ENCODE measurements at regions not wholly inside any gene's neighbourhood (a gene's known extent, or its start where the extent isn't known, plus 50 kb on each side); places are given as distances from the start of the nearest gene placed in this dataset.
"Not testable (repeated sequence)": the region's sequence is repeated elsewhere in the genome, so short reads cannot be mapped to it uniquely, and the experiment has no call there.

- DNase-seq (ENCODE audit: extremely low read depth, low read depth), result no peak
- TF ChIP-seq CTCF (IDR thresholded peaks at IDR 0.05; ENCODE audit: low read depth, low read length), result no peak
Observed at GRCh38 chr1:105072850-105073249, 1323.2 kb downstream of the AMY1C start.

- DNase-seq (ENCODE audit: extremely low read depth, low read depth), result no peak
- TF ChIP-seq CTCF (IDR thresholded peaks at IDR 0.05; ENCODE audit: low read depth, low read length), result no peak
Observed at GRCh38 chr1:105073660-105074059, 1324.0 kb downstream of the AMY1C start.

- no peak for DNase-seq (ENCODE audit: extremely low read depth, low read depth)
- TF ChIP-seq CTCF (IDR thresholded peaks at IDR 0.05; ENCODE audit: low read depth, low read length), result no peak
Observed at GRCh38 chr1:105083611-105084010, 1333.9 kb downstream of the AMY1C start.

DNA sequence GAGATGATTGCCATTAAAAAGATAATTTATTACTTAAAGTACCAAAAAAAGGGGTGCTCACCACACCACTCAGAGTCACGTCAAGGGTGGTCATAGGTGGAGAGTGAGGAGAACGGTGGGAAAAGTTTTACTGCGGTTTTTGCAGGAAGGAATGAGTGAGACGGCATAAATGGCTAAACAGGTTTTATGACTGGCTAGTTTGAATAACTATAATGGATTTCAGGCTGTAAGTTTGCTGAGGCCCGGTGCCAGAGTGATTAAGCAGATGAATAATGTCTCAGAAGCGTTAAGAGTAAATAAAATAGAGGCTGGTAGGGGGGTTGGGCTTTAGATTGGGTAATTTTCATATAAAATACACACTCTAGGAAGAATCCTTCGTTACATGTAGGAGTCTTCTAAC is 1337.8 kb downstream of the AMY1C start:
- TF ChIP-seq CTCF (IDR thresholded peaks at IDR 0.05; ENCODE audit: low read depth, low read length), result no peak
- DNase-seq (ENCODE audit: extremely low read depth, low read depth), result no peak

DNA sequence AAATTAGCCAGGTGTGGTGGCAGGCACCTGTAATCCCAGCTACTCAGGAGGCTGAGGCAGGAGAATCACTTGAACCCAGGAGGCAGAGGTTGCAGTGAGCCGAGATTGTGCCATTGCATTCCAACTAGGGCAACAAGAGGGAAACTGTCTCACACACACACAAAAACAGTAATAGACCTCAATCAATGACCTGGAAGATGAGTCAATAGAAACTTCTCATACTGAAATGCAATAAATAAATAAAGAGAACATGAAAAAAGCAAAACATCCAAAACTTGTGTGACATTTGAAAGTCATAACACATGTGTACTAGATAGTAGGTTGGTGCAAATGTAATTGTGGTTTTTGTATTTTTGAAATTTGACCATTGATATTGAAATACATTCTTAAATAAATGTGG is 1338.5 kb downstream of the AMY1C start:
- no peak for DNase-seq (ENCODE audit: extremely low read depth, low read depth)

DNA sequence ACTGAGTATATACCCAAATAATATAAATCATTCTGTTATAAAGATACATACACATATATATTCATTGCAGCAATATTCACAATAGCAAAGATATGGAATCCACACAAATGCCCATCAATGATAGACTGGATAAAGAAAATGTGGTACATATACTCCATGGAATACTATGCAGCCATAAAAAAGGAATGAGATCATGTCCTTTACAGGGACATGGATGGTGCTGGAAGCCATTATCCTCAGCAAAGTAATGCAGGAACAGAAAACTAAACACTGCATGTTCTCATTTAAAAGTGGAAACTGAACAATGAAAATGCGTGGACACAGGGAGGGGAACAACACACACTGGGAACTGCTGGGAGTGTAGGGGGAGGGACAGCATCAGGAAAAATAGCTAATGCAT is 1344.2 kb downstream of the AMY1C start:
- not testable (repeated sequence) for DNase-seq (ENCODE audit: extremely low read depth, low read depth)

More for the DNA sequence above, 1338.5 kb downstream of the AMY1C start:
- TF ChIP-seq CTCF (IDR thresholded peaks at IDR 0.05; ENCODE audit: low read depth, low read length), result no peak

DNA sequence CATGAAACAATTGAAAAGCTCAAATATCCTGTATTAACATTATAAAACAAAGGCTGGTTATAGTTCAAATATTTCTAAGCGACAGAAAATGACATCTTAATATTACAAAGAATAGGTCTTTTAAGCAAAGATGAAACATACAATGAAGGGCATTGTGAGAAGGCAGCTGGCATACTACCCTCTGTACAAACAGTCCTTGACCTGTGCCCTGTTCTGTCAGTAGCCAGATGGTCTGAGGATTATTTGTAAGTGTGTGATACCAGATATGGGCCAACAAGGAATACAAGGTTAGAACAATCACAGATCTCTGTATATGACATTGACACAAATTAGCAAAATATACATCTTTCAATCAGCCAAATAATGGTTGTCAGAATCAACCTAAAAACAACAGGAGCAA is 1350.4 kb downstream of the AMY1C start:
- no peak for TF ChIP-seq CTCF (IDR thresholded peaks at IDR 0.05; ENCODE audit: low read depth, low read length)
- DNase-seq (ENCODE audit: extremely low read depth, low read depth), result no peak

DNA sequence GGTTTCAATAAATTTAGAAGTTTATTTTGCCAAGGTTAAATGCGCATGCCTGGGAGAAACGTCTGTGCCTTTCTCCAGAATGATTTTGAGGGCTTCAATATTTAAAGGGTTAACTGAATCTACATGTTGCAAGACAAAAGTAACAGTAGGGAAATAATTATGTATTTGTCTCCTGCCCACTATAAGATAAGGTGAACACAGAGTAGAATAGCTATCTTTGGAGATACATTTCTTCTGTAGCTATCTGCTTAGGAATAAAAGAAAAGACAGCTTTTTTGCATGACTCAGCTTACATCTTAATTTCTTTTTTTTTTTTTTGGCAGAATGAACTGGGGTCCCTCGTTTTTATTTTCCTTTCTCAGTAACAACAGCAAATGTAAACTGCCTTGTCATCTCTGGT is 1351.6 kb downstream of the AMY1C start:
- TF ChIP-seq CTCF (IDR thresholded peaks at IDR 0.05; ENCODE audit: low read depth, low read length), result no peak

More for the DNA sequence above, 1351.6 kb downstream of the AMY1C start:
- no peak for DNase-seq (ENCODE audit: extremely low read depth, low read depth)
